Esophagus muscularis mucosa (tissue), 3 donors: ENCODE measurements at regions not wholly inside any gene's neighbourhood (a gene's known extent, or its start where the extent isn't known, plus 50 kb on each side); places are given as distances from the start of the nearest gene placed in this dataset.
"Not testable (repeated sequence)": the region's sequence is repeated elsewhere in the genome, so short reads cannot be mapped to it uniquely, and the experiment has no call there.

Source experiments
- CTCF ChIP-seq, 3 experiments: fragments of 200-600 bp in 2 of 3; fragments of 450-650 bp in 1 of 3; sonication (generic) in 2 of 3; IDR thresholded peaks; one replicate each; pipeline ENCODE4 v1.5.1; 2017 to 2019; ENCODE audit warnings: antibody characterized with exemption in 3 of 3, mild to moderate bottlenecking in 2 of 3, moderate library complexity in 1 of 3
- EP300 ChIP-seq: sonication (generic); formaldehyde crosslinking; IDR thresholded peaks from one replicate; pipeline ENCODE4 v1.6.1; 2017; ENCODE audit warnings: antibody characterized with exemption

- TF ChIP-seq CTCF (IDR thresholded peaks at IDR 0.05); EP300: not testable (repeated sequence)
Observed at GRCh38 chr6:168168330-168168729, 89.3 kb upstream of the FRMD1 start.
